ENCODE measurements at regions not wholly inside any gene's neighbourhood (a gene's known extent, or its start where the extent isn't known, plus 50 kb on each side); places are given as distances from the start of the nearest gene placed in this dataset.

GRCh38 chr4:104879367-104879766, 267.3 kb upstream of the TET2 start:
- no peak for TF ChIP-seq CTCF (IDR thresholded peaks at IDR 0.05)
- no peak for TF ChIP-seq JUNB (IDR thresholded peaks at IDR 0.05)

Data from A549 (cell line).